ENCODE measurements at regions not wholly inside any gene's neighbourhood (a gene's known extent, or its start where the extent isn't known, plus 50 kb on each side); places are given as distances from the start of the nearest gene placed in this dataset.

DNA sequence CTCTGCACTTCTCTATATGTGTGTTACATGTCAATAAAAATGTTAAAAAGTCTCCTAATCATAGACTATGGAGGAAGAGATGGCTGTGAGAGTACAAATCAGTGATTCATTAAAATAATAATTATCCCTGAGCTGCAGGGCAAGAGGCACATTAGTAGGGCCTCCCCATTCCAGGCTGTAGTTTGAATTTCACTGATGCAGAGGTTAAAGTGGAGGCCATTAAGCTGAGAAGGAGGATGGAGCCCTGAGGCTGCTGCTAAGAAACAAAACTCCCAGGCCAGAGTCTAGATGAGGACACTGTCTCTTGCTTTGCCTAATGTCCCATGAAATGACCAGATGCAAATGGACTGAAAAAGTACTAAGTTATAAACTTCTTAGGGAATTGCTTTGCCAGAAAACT, 89.1 kb upstream of the WDR26 start:
- H3K9me2 ChIP-seq (ENCODE audit: insufficient read depth) = 0 out of 2 replicates have a peak, but pooled peaks cover 4% of the 10 kb centered on the region
- no peaks in the 10 kb centered on the region for H3F3A ChIP-seq (replicated peaks; ENCODE audit: low read depth)
- no peaks in the 10 kb centered on the region for H3K27me3 ChIP-seq (ENCODE audit: insufficient read depth)
- H3K36me3 ChIP-seq (ENCODE audit: insufficient read depth) = no peaks in the 10 kb centered on the region
- no peak overlapping the region for H3K27ac ChIP-seq (ENCODE audit: low read depth)
- H3K9me3 Mint-ChIP-seq = no peaks in the 10 kb centered on the region
- peaks cover 4% of the 10 kb centered on the region for H3K27me3 Mint-ChIP-seq (ENCODE audit: insufficient read depth, low read depth, poor library complexity)
- H3K4me3 Mint-ChIP-seq = no peak overlapping the region
- DNase-seq (ENCODE audit: low spot score) (no peak), ATAC-seq (no peak)
- no peaks in the 10 kb centered on the region for H3K36me3 Mint-ChIP-seq (ENCODE audit: low read depth)
- H2AFZ ChIP-seq = no peak overlapping the region
- H3K4me1 Mint-ChIP-seq = peaks cover 6% of the 10 kb centered on the region; the same call in 2 of the 3 replicates
- no peak overlapping the region for H3K27ac Mint-ChIP-seq
- H3K4me1 ChIP-seq (ENCODE audit: insufficient read depth) = peaks cover 12% of the 10 kb centered on the region
- no peak overlapping the region for H3K4me2 ChIP-seq
- no peaks in the 10 kb centered on the region for H3K79me2 ChIP-seq (replicated peaks; ENCODE audit: insufficient read depth)
- TF ChIP-seq NANOG (IDR thresholded peaks at IDR 0.05; ENCODE audit: borderline replicate concordance) (no peak), EZH2 (IDR thresholded peaks at IDR 0.05; ENCODE audit: low read depth, unreplicated experiment) (no peak), EZH2phosphoT487 (IDR thresholded peaks at IDR 0.05; ENCODE audit: unreplicated experiment) (no peak)
- TF ChIP-seq, protein P1, sequence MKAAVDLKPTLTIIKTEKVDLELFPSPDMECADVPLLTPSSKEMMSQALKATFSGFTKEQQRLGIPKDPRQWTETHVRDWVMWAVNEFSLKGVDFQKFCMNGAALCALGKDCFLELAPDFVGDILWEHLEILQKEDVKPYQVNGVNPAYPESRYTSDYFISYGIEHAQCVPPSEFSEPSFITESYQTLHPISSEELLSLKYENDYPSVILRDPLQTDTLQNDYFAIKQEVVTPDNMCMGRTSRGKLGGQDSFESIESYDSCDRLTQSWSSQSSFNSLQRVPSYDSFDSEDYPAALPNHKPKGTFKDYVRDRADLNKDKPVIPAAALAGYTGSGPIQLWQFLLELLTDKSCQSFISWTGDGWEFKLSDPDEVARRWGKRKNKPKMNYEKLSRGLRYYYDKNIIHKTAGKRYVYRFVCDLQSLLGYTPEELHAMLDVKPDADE (IDR thresholded peaks at IDR 0.05) = no peak
- TF ChIP-seq, protein P2, sequence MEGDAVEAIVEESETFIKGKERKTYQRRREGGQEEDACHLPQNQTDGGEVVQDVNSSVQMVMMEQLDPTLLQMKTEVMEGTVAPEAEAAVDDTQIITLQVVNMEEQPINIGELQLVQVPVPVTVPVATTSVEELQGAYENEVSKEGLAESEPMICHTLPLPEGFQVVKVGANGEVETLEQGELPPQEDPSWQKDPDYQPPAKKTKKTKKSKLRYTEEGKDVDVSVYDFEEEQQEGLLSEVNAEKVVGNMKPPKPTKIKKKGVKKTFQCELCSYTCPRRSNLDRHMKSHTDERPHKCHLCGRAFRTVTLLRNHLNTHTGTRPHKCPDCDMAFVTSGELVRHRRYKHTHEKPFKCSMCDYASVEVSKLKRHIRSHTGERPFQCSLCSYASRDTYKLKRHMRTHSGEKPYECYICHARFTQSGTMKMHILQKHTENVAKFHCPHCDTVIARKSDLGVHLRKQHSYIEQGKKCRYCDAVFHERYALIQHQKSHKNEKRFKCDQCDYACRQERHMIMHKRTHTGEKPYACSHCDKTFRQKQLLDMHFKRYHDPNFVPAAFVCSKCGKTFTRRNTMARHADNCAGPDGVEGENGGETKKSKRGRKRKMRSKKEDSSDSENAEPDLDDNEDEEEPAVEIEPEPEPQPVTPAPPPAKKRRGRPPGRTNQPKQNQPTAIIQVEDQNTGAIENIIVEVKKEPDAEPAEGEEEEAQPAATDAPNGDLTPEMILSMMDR (conservative IDR thresholded peaks at IDR 0.05; ENCODE audit: low read depth in 2 of 2) = no peak
- TF ChIP-seq, protein P3, sequence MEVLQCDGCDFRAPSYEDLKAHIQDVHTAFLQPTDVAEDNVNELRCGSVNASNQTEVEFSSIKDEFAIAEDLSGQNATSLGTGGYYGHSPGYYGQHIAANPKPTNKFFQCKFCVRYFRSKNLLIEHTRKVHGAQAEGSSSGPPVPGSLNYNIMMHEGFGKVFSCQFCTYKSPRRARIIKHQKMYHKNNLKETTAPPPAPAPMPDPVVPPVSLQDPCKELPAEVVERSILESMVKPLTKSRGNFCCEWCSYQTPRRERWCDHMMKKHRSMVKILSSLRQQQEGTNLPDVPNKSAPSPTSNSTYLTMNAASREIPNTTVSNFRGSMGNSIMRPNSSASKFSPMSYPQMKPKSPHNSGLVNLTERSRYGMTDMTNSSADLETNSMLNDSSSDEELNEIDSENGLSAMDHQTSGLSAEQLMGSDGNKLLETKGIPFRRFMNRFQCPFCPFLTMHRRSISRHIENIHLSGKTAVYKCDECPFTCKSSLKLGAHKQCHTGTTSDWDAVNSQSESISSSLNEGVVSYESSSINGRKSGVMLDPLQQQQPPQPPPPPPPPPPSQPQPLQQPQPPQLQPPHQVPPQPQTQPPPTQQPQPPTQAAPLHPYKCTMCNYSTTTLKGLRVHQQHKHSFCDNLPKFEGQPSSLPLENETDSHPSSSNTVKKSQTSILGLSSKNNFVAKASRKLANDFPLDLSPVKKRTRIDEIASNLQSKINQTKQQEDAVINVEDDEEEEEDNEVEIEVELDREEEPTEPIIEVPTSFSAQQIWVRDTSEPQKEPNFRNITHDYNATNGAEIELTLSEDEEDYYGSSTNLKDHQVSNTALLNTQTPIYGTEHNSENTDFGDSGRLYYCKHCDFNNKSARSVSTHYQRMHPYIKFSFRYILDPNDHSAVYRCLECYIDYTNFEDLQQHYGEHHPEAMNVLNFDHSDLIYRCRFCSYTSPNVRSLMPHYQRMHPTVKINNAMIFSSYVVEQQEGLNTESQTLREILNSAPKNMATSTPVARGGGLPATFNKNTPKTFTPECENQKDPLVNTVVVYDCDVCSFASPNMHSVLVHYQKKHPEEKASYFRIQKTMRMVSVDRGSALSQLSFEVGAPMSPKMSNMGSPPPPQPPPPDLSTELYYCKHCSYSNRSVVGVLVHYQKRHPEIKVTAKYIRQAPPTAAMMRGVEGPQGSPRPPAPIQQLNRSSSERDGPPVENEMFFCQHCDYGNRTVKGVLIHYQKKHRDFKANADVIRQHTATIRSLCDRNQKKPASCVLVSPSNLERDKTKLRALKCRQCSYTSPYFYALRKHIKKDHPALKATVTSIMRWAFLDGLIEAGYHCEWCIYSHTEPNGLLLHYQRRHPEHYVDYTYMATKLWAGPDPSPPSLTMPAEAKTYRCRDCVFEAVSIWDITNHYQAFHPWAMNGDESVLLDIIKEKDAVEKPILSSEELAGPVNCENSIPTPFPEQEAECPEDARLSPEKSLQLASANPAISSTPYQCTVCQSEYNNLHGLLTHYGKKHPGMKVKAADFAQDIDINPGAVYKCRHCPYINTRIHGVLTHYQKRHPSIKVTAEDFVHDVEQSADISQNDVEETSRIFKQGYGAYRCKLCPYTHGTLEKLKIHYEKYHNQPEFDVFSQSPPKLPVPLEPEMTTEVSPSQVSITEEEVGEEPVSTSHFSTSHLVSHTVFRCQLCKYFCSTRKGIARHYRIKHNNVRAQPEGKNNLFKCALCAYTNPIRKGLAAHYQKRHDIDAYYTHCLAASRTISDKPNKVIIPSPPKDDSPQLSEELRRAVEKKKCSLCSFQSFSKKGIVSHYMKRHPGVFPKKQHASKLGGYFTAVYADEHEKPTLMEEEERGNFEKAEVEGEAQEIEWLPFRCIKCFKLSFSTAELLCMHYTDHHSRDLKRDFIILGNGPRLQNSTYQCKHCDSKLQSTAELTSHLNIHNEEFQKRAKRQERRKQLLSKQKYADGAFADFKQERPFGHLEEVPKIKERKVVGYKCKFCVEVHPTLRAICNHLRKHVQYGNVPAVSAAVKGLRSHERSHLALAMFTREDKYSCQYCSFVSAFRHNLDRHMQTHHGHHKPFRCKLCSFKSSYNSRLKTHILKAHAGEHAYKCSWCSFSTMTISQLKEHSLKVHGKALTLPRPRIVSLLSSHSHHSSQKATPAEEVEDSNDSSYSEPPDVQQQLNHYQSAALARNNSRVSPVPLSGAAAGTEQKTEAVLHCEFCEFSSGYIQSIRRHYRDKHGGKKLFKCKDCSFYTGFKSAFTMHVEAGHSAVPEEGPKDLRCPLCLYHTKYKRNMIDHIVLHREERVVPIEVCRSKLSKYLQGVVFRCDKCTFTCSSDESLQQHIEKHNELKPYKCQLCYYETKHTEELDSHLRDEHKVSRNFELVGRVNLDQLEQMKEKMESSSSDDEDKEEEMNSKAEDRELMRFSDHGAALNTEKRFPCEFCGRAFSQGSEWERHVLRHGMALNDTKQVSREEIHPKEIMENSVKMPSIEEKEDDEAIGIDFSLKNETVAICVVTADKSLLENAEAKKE (CRISPR knock-in tag; IDR thresholded peaks at IDR 0.05) = no peak
- H4K20me1 ChIP-seq (replicated peaks; ENCODE audit: insufficient read depth) = no peaks in the 10 kb centered on the region
- H3K4me3 ChIP-seq = no peak overlapping the region
